OCI-LY1 (cell line): ENCODE measurements at regions not wholly inside any gene's neighbourhood (a gene's known extent, or its start where the extent isn't known, plus 50 kb on each side); places are given as distances from the start of the nearest gene placed in this dataset.

Experiments
- H2AFZ ChIP-seq: fragments of 200-600 bp; sonication (generic), shearing (Covaris generic); 2 replicates; pipeline ENCODE4 v1.6.0; 2014; ENCODE audit warnings: antibody characterized with exemption, mild to moderate bottlenecking, low read length
- H3F3A ChIP-seq: fragments of 200-600 bp; sonication (generic), shearing (Covaris generic); 2 replicates; pipeline ENCODE4 v1.6.0; 2014; ENCODE audit warnings: mild to moderate bottlenecking, antibody characterized with exemption, low read length, moderate library complexity; ENCODE audit not compliant: insufficient read depth
- H3K27ac ChIP-seq: fragments of 200-600 bp; sonication (generic); 2 replicates; pipeline ENCODE4 v1.5.1; 2014; ENCODE audit warnings: low read length, mixed run types, mild to moderate bottlenecking, low read depth; ENCODE audit not compliant: poor library complexity, severe bottlenecking
- H3K27me3 ChIP-seq: fragments of 200-600 bp; sonication (generic); 2 replicates; pipeline ENCODE4 v1.6.0; 2014; ENCODE audit warnings: antibody characterized with exemption, mild to moderate bottlenecking, low read length, moderate library complexity; ENCODE audit not compliant: insufficient read depth
- H3K36me3 ChIP-seq: fragments of 200-600 bp; sonication (generic); 2 replicates; pipeline ENCODE4 v1.6.1; 2014; ENCODE audit warnings: mild to moderate bottlenecking, antibody characterized with exemption, low read length, moderate library complexity, mixed read lengths; ENCODE audit not compliant: insufficient read depth
- H3K4me1 ChIP-seq: fragments of 200-600 bp; sonication (generic); 2 replicates; pipeline ENCODE4 v1.5.1; 2014; ENCODE audit warnings: mild to moderate bottlenecking, low read length, moderate library complexity; ENCODE audit not compliant: insufficient read depth, severe bottlenecking
- H3K4me2 ChIP-seq: fragments of 200-600 bp; sonication (generic), shearing (Covaris generic); 2 replicates; pipeline ENCODE4 v1.6.1; 2014; ENCODE audit warnings: low read length
- H3K4me3 ChIP-seq: fragments of 200-600 bp; sonication (generic); 2 replicates; pipeline ENCODE4 v1.5.1; 2014; ENCODE audit warnings: low read length, low read depth, mild to moderate bottlenecking, mixed read lengths; ENCODE audit not compliant: poor library complexity, severe bottlenecking
- H3K79me2 ChIP-seq: fragments of 200-600 bp; shearing (Covaris generic); 2 replicates; pipeline ENCODE4 v1.6.1; 2016; ENCODE audit warnings: mixed run types, low read length, mixed read lengths; ENCODE audit not compliant: insufficient read depth
- H3K9ac ChIP-seq: fragments of 200-600 bp; sonication (generic), shearing (Covaris generic); 2 replicates; pipeline ENCODE4 v1.6.1; 2014; ENCODE audit warnings: mild to moderate bottlenecking, low read length, mixed read lengths
- H3K9me2 ChIP-seq: fragments of 200-600 bp; sonication (generic), shearing (Covaris generic); 2 replicates; pipeline ENCODE4 v1.6.1; 2014; ENCODE audit warnings: low read depth, mild to moderate bottlenecking, low read length, mixed read lengths
- H3K9me3 ChIP-seq: fragments of 200-600 bp; shearing (Covaris generic); 2 replicates; pipeline ENCODE4 v1.6.1; 2014; ENCODE audit warnings: low read length, mixed read lengths
- H4K20me1 ChIP-seq: fragments of 200-600 bp; sonication (generic), shearing (Covaris generic); 2 replicates; pipeline ENCODE4 v1.6.0; 2016; ENCODE audit warnings: mild to moderate bottlenecking, low read length; ENCODE audit not compliant: insufficient read depth
- CTCF ChIP-seq: fragments of 200-600 bp; sonication (generic), shearing (Covaris generic); IDR thresholded peaks from 2 replicates; pipeline ENCODE4 v1.5.1; 2017; ENCODE audit warnings: mild to moderate bottlenecking, antibody characterized with exemption, low read length, moderate library complexity, mixed read lengths
- EZH2 ChIP-seq: fragments of 200-600 bp; sonication (generic), shearing (Covaris generic); IDR thresholded peaks from 2 replicates; pipeline ENCODE4 v1.8.0; 2017; ENCODE audit warnings: borderline replicate concordance, mixed run types, mild to moderate bottlenecking, antibody characterized with exemption, low read length, moderate library complexity, mixed read lengths

DNA sequence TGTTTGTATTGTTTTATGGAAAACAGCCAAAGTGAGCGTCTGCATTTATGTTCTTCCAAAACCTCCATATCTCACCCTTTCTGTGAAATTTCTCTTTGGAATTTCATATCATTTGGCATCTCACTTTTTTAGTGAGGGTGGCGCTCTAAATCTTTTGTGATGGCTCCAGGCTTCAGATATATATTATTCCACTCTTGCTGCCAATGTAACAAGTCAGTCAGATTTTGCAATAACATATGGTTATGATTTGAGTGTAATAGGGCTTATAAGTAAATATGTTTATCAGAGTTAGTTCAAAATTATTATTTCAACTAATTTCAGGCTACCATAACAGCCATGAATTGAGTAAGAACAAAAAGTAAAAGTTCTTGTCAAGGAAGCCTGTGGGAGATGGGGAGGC lies 314.7 kb downstream of the PDGFC start:
- Histone ChIP-seq H3K9ac (no peak overlapping the region), H3K4me2 (no peak overlapping the region), H3K9me3 (no peaks in the 10 kb centered on the region), H3K4me3 (no peak overlapping the region), H3F3A (no peaks in the 10 kb centered on the region), H3K79me2 (no peaks in the 10 kb centered on the region), H4K20me1 (no peaks in the 10 kb centered on the region), H3K9me2 (no peaks in the 10 kb centered on the region), H3K36me3 (no peaks in the 10 kb centered on the region), H2AFZ (no peak overlapping the region), H3K4me1 (no peaks in the 10 kb centered on the region), H3K27me3 (no peaks in the 10 kb centered on the region), H3K27ac (no peak overlapping the region)
- TF ChIP-seq EZH2: no peak
- no peak for TF ChIP-seq CTCF

GRCh38 chr4:156654410-156654809 lies 317.2 kb downstream of the PDGFC start:
- H3K4me2 ChIP-seq: no peak overlapping the region
- H3K9ac ChIP-seq: no peak overlapping the region
- no peaks in the 10 kb centered on the region for H3K36me3 ChIP-seq
- H3K79me2 ChIP-seq: no peaks in the 10 kb centered on the region
- H3K9me2 ChIP-seq: no peaks in the 10 kb centered on the region
- H3K4me1 ChIP-seq: no peaks in the 10 kb centered on the region
- no peak overlapping the region for H2AFZ ChIP-seq
- no peaks in the 10 kb centered on the region for H3F3A ChIP-seq
- H3K27ac ChIP-seq: no peak overlapping the region
- TF ChIP-seq EZH2: no peak
- no peak for TF ChIP-seq CTCF
- no peaks in the 10 kb centered on the region for H3K27me3 ChIP-seq
- no peaks in the 10 kb centered on the region for H3K9me3 ChIP-seq
- no peaks in the 10 kb centered on the region for H4K20me1 ChIP-seq
- H3K4me3 ChIP-seq: no peak overlapping the region

- H3K4me3 ChIP-seq: no peak overlapping the region
- no peaks in the 10 kb centered on the region for H3K9me2 ChIP-seq
- no peaks in the 10 kb centered on the region for H3K27me3 ChIP-seq
- H4K20me1 ChIP-seq: no peaks in the 10 kb centered on the region
- H3K4me1 ChIP-seq: no peaks in the 10 kb centered on the region
- no peaks in the 10 kb centered on the region for H3K36me3 ChIP-seq
- H3F3A ChIP-seq: no peaks in the 10 kb centered on the region
- no peak overlapping the region for H3K9ac ChIP-seq
- H3K4me2 ChIP-seq: no peak overlapping the region
- no peak overlapping the region for H2AFZ ChIP-seq
- no peaks in the 10 kb centered on the region for H3K79me2 ChIP-seq
- no peaks in the 10 kb centered on the region for H3K9me3 ChIP-seq
- H3K27ac ChIP-seq: no peak overlapping the region
- TF ChIP-seq EZH2: no peak
- TF ChIP-seq CTCF: no peak
Measured at GRCh38 chr4:156643826-156644225, 327.8 kb downstream of the PDGFC start.
